GM23248 (cell line): ENCODE measurements at regions not wholly inside any gene's neighbourhood (a gene's known extent, or its start where the extent isn't known, plus 50 kb on each side); places are given as distances from the start of the nearest gene placed in this dataset.

ENCODE experiments used
- DNase-seq: peaks from one replicate; pipeline ENCODE4 v3.0.0-alpha.2; 2015
- H2AFZ ChIP-seq: fragments of 200-600 bp; sonication (generic); 2 replicates; pipeline ENCODE4 v1.6.1; 2016; ENCODE audit warnings: antibody characterized with exemption
- H3F3A ChIP-seq: fragments of 200-600 bp; sonication (generic); 2 replicates; pipeline ENCODE4 v1.6.1; 2016; ENCODE audit warnings: mild to moderate bottlenecking, antibody characterized with exemption, mixed run types; ENCODE audit not compliant: insufficient read depth
- H3K27ac ChIP-seq: fragments of 200-600 bp; sonication (generic); 2 replicates; pipeline ENCODE4 v1.5.1; 2016; ENCODE audit warnings: mild to moderate bottlenecking
- H3K27me3 ChIP-seq: fragments of 200-600 bp; sonication (generic); replicated peaks from 2 replicates; pipeline ENCODE4 v1.6.1; 2016; ENCODE audit warnings: mild to moderate bottlenecking; ENCODE audit not compliant: insufficient read depth
- H3K36me3 ChIP-seq: fragments of 200-600 bp; sonication (generic); 2 replicates; pipeline ENCODE4 v1.6.1; 2016; ENCODE audit warnings: low read depth, mild to moderate bottlenecking
- H3K4me1 ChIP-seq: fragments of 200-600 bp; sonication (generic); 2 replicates; pipeline ENCODE4 v1.6.1; 2016; ENCODE audit warnings: mild to moderate bottlenecking; ENCODE audit not compliant: insufficient read depth
- H3K4me2 ChIP-seq: fragments of 200-600 bp; sonication (generic); one replicate; pipeline ENCODE4 v1.6.1; 2016; ENCODE audit warnings: mild to moderate bottlenecking; ENCODE audit not compliant: unreplicated experiment
- H3K4me3 ChIP-seq: fragments of 200-600 bp; sonication (generic); 2 replicates; pipeline ENCODE4 v1.5.1; 2016; ENCODE audit warnings: mild to moderate bottlenecking
- H3K79me2 ChIP-seq: fragments of 200-600 bp; sonication (generic); 2 replicates; pipeline ENCODE4 v1.6.1; 2016; ENCODE audit warnings: mild to moderate bottlenecking; ENCODE audit not compliant: insufficient read depth
- H3K9ac ChIP-seq: fragments of 200-600 bp; sonication (generic); 2 replicates; pipeline ENCODE4 v1.6.1; 2016; ENCODE audit warnings: mild to moderate bottlenecking
- H3K9me2 ChIP-seq: fragments of 200-600 bp; sonication (generic); 2 replicates; pipeline ENCODE4 v1.6.1; 2016; ENCODE audit warnings: mixed run types, mild to moderate bottlenecking, moderate library complexity; ENCODE audit not compliant: insufficient read depth
- H3K9me3 ChIP-seq: fragments of 200-600 bp; sonication (generic); one replicate; pipeline ENCODE4 v1.6.1; 2017; ENCODE audit warnings: low read depth
- H4K20me1 ChIP-seq: fragments of 200-600 bp; sonication (generic); 2 replicates; pipeline ENCODE4 v1.6.0; 2016; ENCODE audit not compliant: insufficient read depth
- EZH2 ChIP-seq: fragments of 200-600 bp; sonication (generic); IDR thresholded peaks from 2 replicates; pipeline ENCODE4 v1.6.1; 2018; ENCODE audit warnings: antibody characterized with exemption, mild to moderate bottlenecking; ENCODE audit not compliant: insufficient read depth, poor library complexity, severe bottlenecking
- EZH2phosphoT487 ChIP-seq: fragments of 200-600 bp; sonication (generic); IDR thresholded peaks from 2 replicates; pipeline ENCODE4 v1.6.1; 2018; ENCODE audit warnings: antibody characterized with exemption, moderate library complexity, mild to moderate bottlenecking, low read depth; ENCODE audit not compliant: insufficient read depth
- WGBS, 2 experiments: methylation state at CpG; one replicate each; pipeline ENCODE4 v1.1.6; 2015 to 2017; ENCODE audit warnings: low lambda C conversion rate in 2 of 2, low coverage in 1 of 2; ENCODE audit errors: missing lambda C conversion rate in 2 of 2; 5-methylcytosine and 5-hydroxymethylcytosine counted together
- in situ Hi-C: fragments of 300-500 bp; cut with MboI; formaldehyde crosslinking; loops from 2 replicates; pipeline ENCODE4 v1.15.0; 2020

GRCh38 chr2:20933714-20934113 lies 110.2 kb downstream of the APOB start:
- TF ChIP-seq EZH2phosphoT487 (no peak), EZH2 (no peak)
- Histone ChIP-seq H4K20me1 (no peaks in the 10 kb centered on the region), H3K4me3 (no peak overlapping the region), H2AFZ (no peak overlapping the region), H3K79me2 (no peaks in the 10 kb centered on the region), H3K27me3 (no peaks in the 10 kb centered on the region), H3K9ac (no peak overlapping the region), H3K4me1 (peaks cover 5% of the 10 kb centered on the region), H3K4me2 (no peak overlapping the region), H3F3A (no peaks in the 10 kb centered on the region), H3K9me2 (no peaks in the 10 kb centered on the region), H3K27ac (no peak overlapping the region), H3K36me3 (no peaks in the 10 kb centered on the region), H3K9me3 (no peaks in the 10 kb centered on the region)
- DNase-seq: peak; percentile 18
- in situ Hi-C loops: loop anchor here (25.0 kb wide), 1 partner anchor 546 kb away; no protein-coding TSS in a partner anchor
- 0 to 2% methylated on average over 1 of the region's 1 CpG for WGBS, 2 experiments

- no peak overlapping the region for H3K9ac ChIP-seq
- no peak overlapping the region for H2AFZ ChIP-seq
- peaks cover 5% of the 10 kb centered on the region for H3K4me1 ChIP-seq
- no peaks in the 10 kb centered on the region for H3F3A ChIP-seq
- H4K20me1 ChIP-seq: no peaks in the 10 kb centered on the region
- H3K36me3 ChIP-seq: no peaks in the 10 kb centered on the region
- no peak overlapping the region for H3K4me3 ChIP-seq
- in situ Hi-C loops: loop anchor here (25.0 kb wide), 1 partner anchor 544 kb away; no protein-coding TSS in a partner anchor
- no peaks in the 10 kb centered on the region for H3K27me3 ChIP-seq
- no peaks in the 10 kb centered on the region for H3K9me2 ChIP-seq
- no peaks in the 10 kb centered on the region for H3K79me2 ChIP-seq
- H3K9me3 ChIP-seq: no peaks in the 10 kb centered on the region
- no peak overlapping the region for H3K27ac ChIP-seq
- TF ChIP-seq EZH2phosphoT487 (no peak), EZH2 (no peak)
- DNase-seq: peak; percentile 20
- H3K4me2 ChIP-seq: peak overlapping the region; percentile 16
- 9 to 13% methylated on average over 2 of the region's 2 CpGs for WGBS, 2 experiments
Observed at GRCh38 chr2:20931346-20931745, 108.4 kb upstream of the LDAH start.

- Histone ChIP-seq H3K4me2 (peak overlapping the region; percentile 16), H3K27ac (no peak overlapping the region), H3F3A (no peaks in the 10 kb centered on the region), H3K9ac (no peak overlapping the region), H3K4me1 (peaks cover 5% of the 10 kb centered on the region), H3K27me3 (no peaks in the 10 kb centered on the region), H3K9me3 (no peaks in the 10 kb centered on the region), H3K4me3 (no peak overlapping the region), H3K79me2 (no peaks in the 10 kb centered on the region), H2AFZ (no peak overlapping the region), H3K9me2 (no peaks in the 10 kb centered on the region), H3K36me3 (no peaks in the 10 kb centered on the region), H4K20me1 (no peaks in the 10 kb centered on the region)
- peak; percentile 62 for DNase-seq
- WGBS, 2 experiments: 35 to 37% methylated on average over 3 of the region's 3 CpGs
- in situ Hi-C loops: loop anchor here (25.0 kb wide), 1 partner anchor 544 kb away; no protein-coding TSS in a partner anchor
- TF ChIP-seq EZH2: no peak
- no peak for TF ChIP-seq EZH2phosphoT487
Observed at GRCh38 chr2:20930928-20931327, 108.0 kb upstream of the LDAH start.

- peaks cover 5% of the 10 kb centered on the region for H3K4me1 ChIP-seq
- no peak overlapping the region for H3K4me2 ChIP-seq
- H3K4me3 ChIP-seq: no peak overlapping the region
- no peak overlapping the region for H2AFZ ChIP-seq
- no peak for DNase-seq
- H3K36me3 ChIP-seq: no peaks in the 10 kb centered on the region
- no peaks in the 10 kb centered on the region for H4K20me1 ChIP-seq
- no peaks in the 10 kb centered on the region for H3K9me2 ChIP-seq
- TF ChIP-seq EZH2phosphoT487: no peak
- no peak for TF ChIP-seq EZH2
- in situ Hi-C loops: loop anchor here (25.0 kb wide), 1 partner anchor 542 kb away; no protein-coding TSS in a partner anchor
- H3K79me2 ChIP-seq: no peaks in the 10 kb centered on the region
- H3K9me3 ChIP-seq: no peaks in the 10 kb centered on the region
- H3K27ac ChIP-seq: no peak overlapping the region
- no peak overlapping the region for H3K9ac ChIP-seq
- no peaks in the 10 kb centered on the region for H3F3A ChIP-seq
- no peaks in the 10 kb centered on the region for H3K27me3 ChIP-seq
Observed at GRCh38 chr2:20929721-20930120, 106.8 kb upstream of the LDAH start.

GRCh38 chr2:20928617-20929016 lies 105.7 kb upstream of the LDAH start:
- Histone ChIP-seq H3K79me2 (no peaks in the 10 kb centered on the region), H3K27ac (no peak overlapping the region), H3K4me3 (no peak overlapping the region), H3K9me2 (no peaks in the 10 kb centered on the region), H3F3A (no peaks in the 10 kb centered on the region), H2AFZ (no peak overlapping the region), H4K20me1 (no peaks in the 10 kb centered on the region), H3K36me3 (no peaks in the 10 kb centered on the region), H3K9ac (no peak overlapping the region), H3K4me1 (no peaks in the 10 kb centered on the region), H3K9me3 (no peaks in the 10 kb centered on the region), H3K4me2 (no peak overlapping the region), H3K27me3 (no peaks in the 10 kb centered on the region)
- no peak for DNase-seq
- no peak for TF ChIP-seq EZH2phosphoT487
- TF ChIP-seq EZH2: no peak
- in situ Hi-C loops: loop anchor here (25.0 kb wide), 1 partner anchor 541 kb away; no protein-coding TSS in a partner anchor
- 22 to 23% methylated on average over 3 of the region's 3 CpGs for WGBS, 2 experiments
